ENCODE measurements at regions not wholly inside any gene's neighbourhood (a gene's known extent, or its start where the extent isn't known, plus 50 kb on each side); places are given as distances from the start of the nearest gene placed in this dataset.
"Not testable (repeated sequence)": the region's sequence is repeated elsewhere in the genome, so short reads cannot be mapped to it uniquely, and the experiment has no call there.

- DNase-seq (ENCODE audit: low spot score) = no peak
- FAIRE-seq = no peak
Measured at GRCh38 chr3:186454881-186455703, 89.1 kb downstream of the CRYGS start.

GRCh38 chr3:186453531-186453930 is 90.6 kb downstream of the CRYGS start:
- FAIRE-seq (no peak), DNase-seq (ENCODE audit: low spot score) (no peak)

GRCh38 chr3:186452517-186452916 is 90.5 kb upstream of the DGKG start:
- peak; percentile 40 for FAIRE-seq

GRCh38 chr3:186451371-186451770 is 89.3 kb upstream of the DGKG start:
- FAIRE-seq = no peak

More at GRCh38 chr3:186452517-186452916, 90.5 kb upstream of the DGKG start:
- DNase-seq (ENCODE audit: low spot score) = peak; percentile 81

GRCh38 chr3:186444974-186445373 is 82.9 kb upstream of the DGKG start:
- FAIRE-seq (peak; percentile 9), DNase-seq (ENCODE audit: low spot score) (no peak)

More at GRCh38 chr3:186451371-186451770, 89.3 kb upstream of the DGKG start:
- DNase-seq (ENCODE audit: low spot score) = no peak

- DNase-seq (ENCODE audit: low spot score) = no peak
- no peak for FAIRE-seq
Measured at GRCh38 chr3:186444288-186444687, 82.3 kb upstream of the DGKG start.

- FAIRE-seq; DNase-seq (ENCODE audit: low spot score): not testable (repeated sequence)
Measured at GRCh38 chr3:186442979-186443378, 80.9 kb upstream of the DGKG start.

GRCh38 chr3:186442162-186442561 is 80.1 kb upstream of the DGKG start:
- no peak for DNase-seq (ENCODE audit: low spot score)
- FAIRE-seq = no peak

- DNase-seq (ENCODE audit: low spot score) = no peak
- FAIRE-seq = no peak
Measured at GRCh38 chr3:186440891-186441290, 78.9 kb upstream of the DGKG start.

- FAIRE-seq (no peak), DNase-seq (ENCODE audit: low spot score) (no peak)
Measured at GRCh38 chr3:186439725-186440124, 77.7 kb upstream of the DGKG start.

- DNase-seq (ENCODE audit: low spot score); FAIRE-seq: not testable (repeated sequence)
Measured at GRCh38 chr3:186435332-186435731, 73.3 kb upstream of the DGKG start.

- DNase-seq (ENCODE audit: low spot score) (no peak), FAIRE-seq (no peak)
Measured at GRCh38 chr3:186432944-186433732, 71.1 kb upstream of the DGKG start.

- DNase-seq (ENCODE audit: low spot score) = no peak
Measured at GRCh38 chr3:186432189-186432588, 70.2 kb upstream of the DGKG start.

GRCh38 chr3:186427627-186428281 is 65.7 kb upstream of the DGKG start:
- no peak for DNase-seq (ENCODE audit: low spot score)
- no peak for FAIRE-seq

More at GRCh38 chr3:186432189-186432588, 70.2 kb upstream of the DGKG start:
- no peak for FAIRE-seq

GRCh38 chr3:186425788-186426730 is 64.0 kb upstream of the DGKG start:
- FAIRE-seq = no peak
- DNase-seq (ENCODE audit: low spot score) = no peak

- FAIRE-seq (no peak), DNase-seq (ENCODE audit: low spot score) (no peak)
Measured at GRCh38 chr3:186421946-186422345, 59.9 kb upstream of the DGKG start.

GRCh38 chr3:186418671-186419145 is 56.7 kb upstream of the DGKG start:
- DNase-seq (ENCODE audit: low spot score) (peak; percentile 25), FAIRE-seq (no peak)

- DNase-seq (ENCODE audit: low spot score) (peak; percentile 60), FAIRE-seq (no peak)
Measured at GRCh38 chr3:186417791-186418190, 55.8 kb upstream of the DGKG start.

GRCh38 chr3:186414735-186415419 is 52.8 kb upstream of the DGKG start:
- FAIRE-seq (no peak), DNase-seq (ENCODE audit: low spot score) (peak; percentile 33)

All from urothelium cell line (cell line).